ENCODE measurements at regions not wholly inside any gene's neighbourhood (a gene's known extent, or its start where the extent isn't known, plus 50 kb on each side); places are given as distances from the start of the nearest gene placed in this dataset.

DNA sequence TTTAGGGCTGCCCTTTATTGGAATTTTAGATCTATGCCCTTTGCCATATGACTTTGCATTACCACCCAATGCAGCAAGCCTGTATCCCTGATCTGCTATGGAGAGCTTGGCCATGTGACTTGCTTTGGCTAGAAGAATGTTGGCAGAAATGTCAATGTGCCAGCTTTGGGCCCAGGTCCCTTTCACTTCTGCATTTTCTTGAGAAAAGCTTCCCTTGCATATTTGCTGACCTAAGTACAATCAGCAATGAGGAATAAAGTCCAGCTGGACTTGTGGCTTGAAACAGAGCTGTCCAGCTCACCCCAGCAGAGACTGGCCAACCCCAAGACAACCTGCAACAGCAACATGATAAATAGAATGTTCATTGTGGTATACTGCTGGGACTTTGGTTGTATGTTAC lies 135.9 kb downstream of the PAH start:
- DNase-seq (ENCODE audit: low read depth), result peak; percentile 4
- H3K4me3 ChIP-seq (ENCODE audit: low read depth, low read length), result no peak overlapping the region
- TF ChIP-seq, protein P1, sequence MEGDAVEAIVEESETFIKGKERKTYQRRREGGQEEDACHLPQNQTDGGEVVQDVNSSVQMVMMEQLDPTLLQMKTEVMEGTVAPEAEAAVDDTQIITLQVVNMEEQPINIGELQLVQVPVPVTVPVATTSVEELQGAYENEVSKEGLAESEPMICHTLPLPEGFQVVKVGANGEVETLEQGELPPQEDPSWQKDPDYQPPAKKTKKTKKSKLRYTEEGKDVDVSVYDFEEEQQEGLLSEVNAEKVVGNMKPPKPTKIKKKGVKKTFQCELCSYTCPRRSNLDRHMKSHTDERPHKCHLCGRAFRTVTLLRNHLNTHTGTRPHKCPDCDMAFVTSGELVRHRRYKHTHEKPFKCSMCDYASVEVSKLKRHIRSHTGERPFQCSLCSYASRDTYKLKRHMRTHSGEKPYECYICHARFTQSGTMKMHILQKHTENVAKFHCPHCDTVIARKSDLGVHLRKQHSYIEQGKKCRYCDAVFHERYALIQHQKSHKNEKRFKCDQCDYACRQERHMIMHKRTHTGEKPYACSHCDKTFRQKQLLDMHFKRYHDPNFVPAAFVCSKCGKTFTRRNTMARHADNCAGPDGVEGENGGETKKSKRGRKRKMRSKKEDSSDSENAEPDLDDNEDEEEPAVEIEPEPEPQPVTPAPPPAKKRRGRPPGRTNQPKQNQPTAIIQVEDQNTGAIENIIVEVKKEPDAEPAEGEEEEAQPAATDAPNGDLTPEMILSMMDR (IDR thresholded peaks at IDR 0.05; ENCODE audit: low read depth, low read length), result no peak
- TF ChIP-seq POLR2A (IDR thresholded peaks at IDR 0.05; ENCODE audit: extremely low read depth, insufficient read length) (no peak), MYC (IDR thresholded peaks at IDR 0.05; ENCODE audit: low read depth, low read length) (no peak)
- TF ChIP-seq, protein P2, sequence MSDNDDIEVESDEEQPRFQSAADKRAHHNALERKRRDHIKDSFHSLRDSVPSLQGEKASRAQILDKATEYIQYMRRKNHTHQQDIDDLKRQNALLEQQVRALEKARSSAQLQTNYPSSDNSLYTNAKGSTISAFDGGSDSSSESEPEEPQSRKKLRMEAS (IDR thresholded peaks at IDR 0.05; ENCODE audit: low read depth, low read length), result no peak

DNA sequence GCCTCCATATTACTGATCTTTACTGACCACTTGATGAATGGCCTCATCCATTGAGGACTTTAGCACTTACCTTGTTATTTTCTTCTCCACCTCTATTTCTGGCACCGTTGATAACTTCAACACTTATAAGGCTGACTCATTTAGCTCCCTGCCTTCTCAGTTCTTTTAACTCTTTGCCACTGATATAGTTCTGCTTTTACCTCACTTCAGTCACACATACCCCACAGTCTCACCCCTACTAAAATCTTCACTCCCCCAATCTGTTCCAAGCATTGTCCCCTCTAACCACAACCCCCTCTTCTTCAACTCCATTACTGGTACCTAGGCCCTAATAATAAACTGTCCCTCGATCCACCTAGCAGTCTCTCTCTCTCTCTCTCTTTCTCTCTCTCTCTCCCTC lies 141.0 kb downstream of the PAH start:
- no peak overlapping the region for H3K4me3 ChIP-seq (ENCODE audit: low read depth, low read length)
- DNase-seq (ENCODE audit: low read depth), result no peak
- TF ChIP-seq POLR2A (IDR thresholded peaks at IDR 0.05; ENCODE audit: extremely low read depth, insufficient read length), result no peak
- TF ChIP-seq, protein P1 (IDR thresholded peaks at IDR 0.05; ENCODE audit: low read depth, low read length), result no peak
- TF ChIP-seq MYC (IDR thresholded peaks at IDR 0.05; ENCODE audit: low read depth, low read length), result no peak
- TF ChIP-seq, protein P2 (IDR thresholded peaks at IDR 0.05; ENCODE audit: low read depth, low read length), result no peak

DNA sequence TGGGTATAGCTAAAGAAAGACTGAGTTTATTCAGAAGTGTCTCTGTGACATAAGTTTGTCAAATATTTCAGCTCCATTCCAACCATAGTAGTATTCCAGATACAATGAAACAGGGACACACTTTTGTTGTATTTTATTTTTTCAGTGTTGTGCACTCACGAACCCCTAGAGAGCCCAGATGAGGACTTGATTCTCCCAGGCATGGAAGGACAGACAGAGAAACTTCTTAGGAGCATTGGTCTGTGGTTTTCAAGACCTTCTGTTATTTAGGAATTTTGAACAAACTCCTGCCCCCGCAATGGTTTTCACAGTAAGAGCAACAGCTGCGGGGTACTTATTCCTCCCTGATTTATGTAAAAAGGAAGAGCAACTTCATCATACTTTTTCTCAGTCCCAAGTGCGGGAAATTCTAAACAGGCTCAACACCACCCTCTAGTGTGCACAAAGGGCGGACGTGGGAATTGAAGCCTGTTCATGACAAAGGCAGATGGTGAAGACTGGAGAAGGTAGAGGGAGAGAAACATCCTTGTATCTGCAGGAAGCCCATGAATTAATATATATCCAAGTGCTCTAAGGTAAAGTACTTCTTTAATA lies 147.6 kb downstream of the PAH start:
- peak; percentile 71 for DNase-seq (ENCODE audit: low read depth)
- no peak overlapping the region for H3K4me3 ChIP-seq (ENCODE audit: low read depth, low read length)
- TF ChIP-seq, protein P1 (IDR thresholded peaks at IDR 0.05; ENCODE audit: low read depth, low read length), result peak; percentile 90
- TF ChIP-seq POLR2A (IDR thresholded peaks at IDR 0.05; ENCODE audit: extremely low read depth, insufficient read length), result no peak
- TF ChIP-seq, protein P2 (IDR thresholded peaks at IDR 0.05; ENCODE audit: low read depth, low read length), result no peak

DNA sequence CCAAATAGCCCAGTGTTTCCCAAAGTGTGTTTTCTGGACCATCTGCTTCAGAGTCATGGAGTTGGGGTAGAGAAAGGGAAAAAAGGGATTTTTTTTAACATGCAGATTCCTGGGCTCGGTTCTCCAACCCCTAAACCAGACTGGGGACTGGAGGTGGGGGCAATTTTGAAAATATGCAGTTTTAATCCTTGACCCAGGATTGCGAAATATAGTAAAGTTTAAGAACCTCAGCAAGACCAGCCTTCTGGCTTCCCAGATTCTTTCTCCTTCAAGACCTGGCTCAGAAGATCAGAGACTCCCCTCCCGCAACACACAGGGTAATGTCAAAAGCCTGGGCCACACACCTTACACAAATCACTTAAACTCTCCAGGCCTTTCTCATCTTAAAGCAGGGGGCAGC lies 150.1 kb downstream of the PAH start:
- TF ChIP-seq, protein P1 (IDR thresholded peaks at IDR 0.05; ENCODE audit: low read depth, low read length), result no peak
- TF ChIP-seq MYC (IDR thresholded peaks at IDR 0.05; ENCODE audit: low read depth, low read length), result no peak
- no peak for TF ChIP-seq POLR2A (IDR thresholded peaks at IDR 0.05; ENCODE audit: extremely low read depth, insufficient read length)
- TF ChIP-seq, protein P2 (IDR thresholded peaks at IDR 0.05; ENCODE audit: low read depth, low read length), result no peak
- DNase-seq (ENCODE audit: low read depth), result no peak
- H3K4me3 ChIP-seq (ENCODE audit: low read depth, low read length), result no peak overlapping the region

DNA sequence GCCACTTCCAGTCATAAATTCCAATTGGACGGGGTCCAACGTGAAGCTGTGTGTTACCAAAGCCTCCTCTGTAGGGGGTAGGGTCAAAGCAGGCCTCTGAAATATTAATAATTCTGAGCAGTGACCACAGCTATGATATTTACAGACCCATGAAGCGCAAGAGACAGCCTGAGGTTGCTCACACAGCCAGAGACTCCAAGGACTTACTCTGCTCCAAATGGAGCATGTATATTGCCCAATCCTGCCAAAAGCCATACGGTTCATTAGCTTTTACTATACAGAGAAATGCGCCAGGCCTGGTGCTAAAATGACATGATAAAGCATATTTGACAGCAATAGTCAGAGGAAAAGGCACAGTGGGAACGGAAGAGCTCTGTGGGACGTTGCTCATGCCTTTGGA lies 151.3 kb downstream of the PAH start:
- H3K4me3 ChIP-seq (ENCODE audit: low read depth, low read length), result no peak overlapping the region
- TF ChIP-seq, protein P1 (IDR thresholded peaks at IDR 0.05; ENCODE audit: low read depth, low read length), result no peak
- no peak for TF ChIP-seq MYC (IDR thresholded peaks at IDR 0.05; ENCODE audit: low read depth, low read length)
- TF ChIP-seq, protein P2 (IDR thresholded peaks at IDR 0.05; ENCODE audit: low read depth, low read length), result no peak
- no peak for TF ChIP-seq POLR2A (IDR thresholded peaks at IDR 0.05; ENCODE audit: extremely low read depth, insufficient read length)
- no peak for DNase-seq (ENCODE audit: low read depth)

Data from NB4 (cell line).